ENCODE measurements at regions not wholly inside any gene's neighbourhood (a gene's known extent, or its start where the extent isn't known, plus 50 kb on each side); places are given as distances from the start of the nearest gene placed in this dataset.

DNA sequence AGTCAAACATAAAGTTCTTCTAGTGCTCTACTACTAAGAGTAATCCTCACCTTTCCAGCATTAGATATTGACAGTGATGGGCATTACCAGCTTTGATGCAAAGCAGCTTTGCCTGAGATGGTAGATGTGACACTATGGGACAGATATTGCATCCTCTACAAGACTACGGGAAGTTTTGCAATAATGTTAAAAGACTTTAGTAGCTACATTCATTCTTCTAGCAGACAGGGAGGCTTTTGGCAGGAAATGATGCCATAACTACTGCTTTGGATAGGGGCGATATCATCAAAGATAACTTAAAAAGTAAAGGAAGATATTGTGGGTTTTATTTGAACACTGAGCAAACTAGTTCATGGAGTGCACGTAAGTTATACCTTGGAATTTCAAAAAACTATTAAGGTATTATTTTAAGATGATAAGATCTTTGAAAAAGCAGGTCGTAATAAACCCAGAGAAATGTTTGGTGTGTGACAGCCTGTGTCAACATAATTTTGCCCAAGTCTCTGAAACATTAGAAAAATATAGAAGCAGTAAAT lies 368.3 kb upstream of the TMPRSS15 start:
- CTCF ChIA-PET = no interaction called here
- POLR2A ChIA-PET = no interaction called here
- no peak for TF ChIP-seq REST (IDR thresholded peaks at IDR 0.05; ENCODE audit: insufficient read depth in 1 of 2, low read depth in 2 of 2, low read length in 1 of 2)
- TF ChIP-seq SIN3A (IDR thresholded peaks at IDR 0.05; ENCODE audit: borderline replicate concordance, insufficient read depth, low read depth, low read length) = no peak
- Histone ChIP-seq H3K27me3 (ENCODE audit: control insufficient read depth, insufficient read depth, low read length) (no peaks in the 10 kb centered on the region), H3K9me3 (ENCODE audit: control insufficient read depth, insufficient read depth, low read depth, low read length) (no peaks in the 10 kb centered on the region), H3K27ac (ENCODE audit: low read length) (no peak overlapping the region), H3K4me1 (ENCODE audit: control insufficient read depth, insufficient read depth, low read length) (no peaks in the 10 kb centered on the region), H3K36me3 (ENCODE audit: control insufficient read depth, insufficient read depth, low read length) (no peaks in the 10 kb centered on the region), H3K4me3 (ENCODE audit: low read depth in 2 of 2, low read length in 2 of 2) (no peak overlapping the region)
- in situ Hi-C loops (cut with HindIII; ENCODE audit: low pct_unique_long_range_greater_than_20kb, low sequenced_read_pairs) (no loop called here), intact Hi-C loops (cut with micrococcal nuclease; ENCODE audit: unreplicated experiment) (no loop called here)
- BruUV-seq (replicated peaks) = no TSS peak
- DNase-seq (ENCODE audit: low read depth, low spot score) (no peak), ATAC-seq (no peak)

DNA sequence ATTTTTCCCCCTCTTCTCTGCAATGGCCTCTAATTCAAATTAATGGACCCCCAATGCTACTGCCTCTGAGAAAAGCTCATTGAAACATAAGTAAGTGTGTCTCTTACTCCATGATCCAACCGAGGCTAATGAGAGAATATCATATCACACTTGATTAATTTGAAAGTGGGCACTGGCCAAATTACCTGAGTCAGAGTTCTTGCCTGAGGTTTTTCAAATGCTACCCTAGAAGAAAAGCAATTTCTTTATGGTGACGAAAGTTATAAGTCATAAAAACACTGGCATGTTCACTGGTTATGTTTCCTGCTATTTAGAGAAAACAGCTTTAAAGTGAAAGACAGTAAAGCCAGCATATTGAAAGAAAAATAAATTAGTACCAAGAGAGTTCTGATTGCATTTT lies 368.8 kb upstream of the TMPRSS15 start:
- POLR2A ChIA-PET = no interaction called here
- H3K4me1 ChIP-seq (ENCODE audit: control insufficient read depth, insufficient read depth, low read length) = no peaks in the 10 kb centered on the region
- ATAC-seq = no peak
- CTCF ChIA-PET = no interaction called here
- H3K27me3 ChIP-seq (ENCODE audit: control insufficient read depth, insufficient read depth, low read length) = no peaks in the 10 kb centered on the region
- H3K4me3 ChIP-seq (ENCODE audit: low read depth in 2 of 2, low read length in 2 of 2) = no peak overlapping the region
- no peak overlapping the region for H3K27ac ChIP-seq (ENCODE audit: low read length)
- no peak for DNase-seq (ENCODE audit: low read depth, low spot score)
- no peaks in the 10 kb centered on the region for H3K9me3 ChIP-seq (ENCODE audit: control insufficient read depth, insufficient read depth, low read depth, low read length)
- intact Hi-C loops (cut with micrococcal nuclease; ENCODE audit: unreplicated experiment) = no loop called here
- no TSS peak for BruUV-seq (replicated peaks)
- in situ Hi-C loops (cut with HindIII; ENCODE audit: low pct_unique_long_range_greater_than_20kb, low sequenced_read_pairs) = no loop called here
- H3K36me3 ChIP-seq (ENCODE audit: control insufficient read depth, insufficient read depth, low read length) = no peaks in the 10 kb centered on the region
- TF ChIP-seq SIN3A (IDR thresholded peaks at IDR 0.05; ENCODE audit: borderline replicate concordance, insufficient read depth, low read depth, low read length) = no peak
- TF ChIP-seq TCF7L2 (IDR thresholded peaks at IDR 0.05; ENCODE audit: low read depth, low read length) = no peak
- TF ChIP-seq REST (IDR thresholded peaks at IDR 0.05; ENCODE audit: insufficient read depth in 1 of 2, low read depth in 2 of 2, low read length in 1 of 2) = no peak
- TF ChIP-seq CTCF (IDR thresholded peaks at IDR 0.05) = no peak
